ENCODE measurements at regions not wholly inside any gene's neighbourhood (a gene's known extent, or its start where the extent isn't known, plus 50 kb on each side); places are given as distances from the start of the nearest gene placed in this dataset.

DNA sequence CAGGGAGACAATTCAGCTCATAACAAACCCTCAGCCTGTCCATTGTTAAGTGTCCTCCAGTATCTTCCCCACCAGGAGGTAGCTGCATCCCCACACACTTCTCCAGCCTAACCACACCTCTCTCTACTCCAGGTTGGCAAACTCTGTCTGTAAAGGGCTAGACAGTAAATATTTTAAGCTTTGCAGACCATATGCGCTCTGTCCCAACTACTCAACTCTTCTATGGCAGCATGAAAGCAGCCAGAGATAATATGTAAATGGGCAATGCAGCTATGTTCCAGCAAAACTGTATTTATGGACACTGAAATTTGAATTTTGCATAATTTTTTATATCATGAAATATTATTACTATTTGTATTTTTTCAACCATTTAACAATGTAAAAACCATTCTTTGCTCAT, 230.4 kb upstream of the STT3B start:
- TF ChIP-seq ZFX (IDR thresholded peaks at IDR 0.05) (no peak), EZH2 (IDR thresholded peaks at IDR 0.05) (no peak), FOSL1 (IDR thresholded peaks at IDR 0.05; ENCODE audit: low read depth) (no peak), EZH2phosphoT487 (IDR thresholded peaks at IDR 0.05; ENCODE audit: borderline replicate concordance) (no peak)
- TF ChIP-seq, protein P1, sequence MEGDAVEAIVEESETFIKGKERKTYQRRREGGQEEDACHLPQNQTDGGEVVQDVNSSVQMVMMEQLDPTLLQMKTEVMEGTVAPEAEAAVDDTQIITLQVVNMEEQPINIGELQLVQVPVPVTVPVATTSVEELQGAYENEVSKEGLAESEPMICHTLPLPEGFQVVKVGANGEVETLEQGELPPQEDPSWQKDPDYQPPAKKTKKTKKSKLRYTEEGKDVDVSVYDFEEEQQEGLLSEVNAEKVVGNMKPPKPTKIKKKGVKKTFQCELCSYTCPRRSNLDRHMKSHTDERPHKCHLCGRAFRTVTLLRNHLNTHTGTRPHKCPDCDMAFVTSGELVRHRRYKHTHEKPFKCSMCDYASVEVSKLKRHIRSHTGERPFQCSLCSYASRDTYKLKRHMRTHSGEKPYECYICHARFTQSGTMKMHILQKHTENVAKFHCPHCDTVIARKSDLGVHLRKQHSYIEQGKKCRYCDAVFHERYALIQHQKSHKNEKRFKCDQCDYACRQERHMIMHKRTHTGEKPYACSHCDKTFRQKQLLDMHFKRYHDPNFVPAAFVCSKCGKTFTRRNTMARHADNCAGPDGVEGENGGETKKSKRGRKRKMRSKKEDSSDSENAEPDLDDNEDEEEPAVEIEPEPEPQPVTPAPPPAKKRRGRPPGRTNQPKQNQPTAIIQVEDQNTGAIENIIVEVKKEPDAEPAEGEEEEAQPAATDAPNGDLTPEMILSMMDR (IDR thresholded peaks at IDR 0.05 in 2 of 3, conservative IDR thresholded peaks at IDR 0.05 in 1 of 3; ENCODE audit: borderline replicate concordance in 1 of 3, insufficient read depth in 1 of 3, low read depth in 2 of 3, low read length in 2 of 3): no peak

All from HCT116 (cell line).